Lung (tissue), 11 donors: ENCODE measurements at regions not wholly inside any gene's neighbourhood (a gene's known extent, or its start where the extent isn't known, plus 50 kb on each side); places are given as distances from the start of the nearest gene placed in this dataset.

ENCODE experiments used
- ATAC-seq: fragments of 200-7000 bp; cut with Tn5 transposase; one replicate; pipeline ENCODE4 v1.9.1; 2020; ENCODE audit warnings: moderate number of reproducible peaks; ENCODE audit not compliant: insufficient read depth, low FRiP score
- DNase-seq, 3 donors: peaks; one replicate each; pipeline ENCODE4 v3.0.0-alpha.2; 2013 to 2017
- H3K27ac ChIP-seq, 2 donors: one replicate each; pipeline ENCODE4 v1.5.1; 2013; ENCODE audit warnings: mild to moderate bottlenecking in 2 of 2, moderate library complexity in 2 of 2, control low read depth in 1 of 2, inconsistent platforms in 1 of 2, low read depth in 1 of 2, low read length in 1 of 2
- H3K27me3 ChIP-seq, 3 donors: one replicate each; pipeline ENCODE4 v1.5.1; 2013; ENCODE audit warnings: low read length in 2 of 3; ENCODE audit not compliant: control insufficient read depth in 3 of 3, insufficient read depth in 3 of 3
- H3K36me3 ChIP-seq, 4 donors: one replicate each; pipeline ENCODE4 v1.5.1; 2013; ENCODE audit warnings: low read length in 4 of 4, mild to moderate bottlenecking in 1 of 4, moderate library complexity in 1 of 4; ENCODE audit not compliant: control insufficient read depth in 4 of 4, insufficient read depth in 4 of 4
- H3K4me1 ChIP-seq, 5 donors: one replicate each; pipeline ENCODE4 v1.5.1; 2013; ENCODE audit warnings: low read length in 5 of 5, mild to moderate bottlenecking in 2 of 5, moderate library complexity in 1 of 5; ENCODE audit not compliant: control insufficient read depth in 5 of 5, insufficient read depth in 5 of 5
- H3K4me3 ChIP-seq: one replicate; pipeline ENCODE4 v1.5.1; 2013; ENCODE audit warnings: mild to moderate bottlenecking, control low read depth, moderate library complexity
- H3K9ac ChIP-seq, 2 donors: one replicate each; pipeline ENCODE4 v1.5.1; 2013; ENCODE audit warnings: low read length in 2 of 2, control low read depth in 1 of 2; ENCODE audit not compliant: insufficient read depth in 1 of 2
- H3K9me3 ChIP-seq, 4 donors: one replicate each; pipeline ENCODE4 v1.5.1; 2013; ENCODE audit warnings: low read length in 3 of 4, mild to moderate bottlenecking in 1 of 4, moderate library complexity in 1 of 4; ENCODE audit not compliant: control insufficient read depth in 4 of 4, insufficient read depth in 3 of 4
- WGBS, 2 donors: extraction: QIAGEN DNeasy Blood & Tissue Kit; methylation state at CpG; one replicate each; pipeline ENCODE4 v1.1.7; 2013; 5-methylcytosine and 5-hydroxymethylcytosine counted together
- TF ChIP-seq, protein P1 (sequence below): IDR thresholded peaks from 2 replicates; pipeline ENCODE4 v1.5.1; 2012; ENCODE audit warnings: mild to moderate bottlenecking; ENCODE audit errors: control extremely low read depth, extremely low read depth
- donor health status: control.
- donor health status: control.
- donor health status: Bipolar disorder and iron deficiency.
- donor health status: healthy.
- donor health status: DM: yes; HTN: yes; CAD: no.

DNA sequence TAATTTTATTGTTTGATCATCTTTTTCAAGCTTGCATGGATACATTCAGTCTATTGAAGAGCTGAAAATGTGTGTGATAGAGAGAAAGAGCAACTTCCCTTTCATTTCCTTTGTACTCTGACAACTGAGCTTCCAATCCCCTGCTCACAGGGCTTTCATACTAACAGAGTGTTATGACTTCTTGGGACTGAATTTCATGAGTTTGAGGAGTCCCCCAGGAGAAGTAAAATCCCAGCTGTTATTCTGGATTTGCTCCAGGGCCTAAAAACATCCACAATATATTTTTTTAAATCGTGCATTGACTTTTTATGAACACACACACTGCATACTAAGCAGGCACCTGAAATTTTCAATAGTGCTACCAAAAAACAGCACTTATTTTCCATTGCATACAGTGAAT lies 195.8 kb upstream of the CAND1 start:
- TF ChIP-seq, protein P1, sequence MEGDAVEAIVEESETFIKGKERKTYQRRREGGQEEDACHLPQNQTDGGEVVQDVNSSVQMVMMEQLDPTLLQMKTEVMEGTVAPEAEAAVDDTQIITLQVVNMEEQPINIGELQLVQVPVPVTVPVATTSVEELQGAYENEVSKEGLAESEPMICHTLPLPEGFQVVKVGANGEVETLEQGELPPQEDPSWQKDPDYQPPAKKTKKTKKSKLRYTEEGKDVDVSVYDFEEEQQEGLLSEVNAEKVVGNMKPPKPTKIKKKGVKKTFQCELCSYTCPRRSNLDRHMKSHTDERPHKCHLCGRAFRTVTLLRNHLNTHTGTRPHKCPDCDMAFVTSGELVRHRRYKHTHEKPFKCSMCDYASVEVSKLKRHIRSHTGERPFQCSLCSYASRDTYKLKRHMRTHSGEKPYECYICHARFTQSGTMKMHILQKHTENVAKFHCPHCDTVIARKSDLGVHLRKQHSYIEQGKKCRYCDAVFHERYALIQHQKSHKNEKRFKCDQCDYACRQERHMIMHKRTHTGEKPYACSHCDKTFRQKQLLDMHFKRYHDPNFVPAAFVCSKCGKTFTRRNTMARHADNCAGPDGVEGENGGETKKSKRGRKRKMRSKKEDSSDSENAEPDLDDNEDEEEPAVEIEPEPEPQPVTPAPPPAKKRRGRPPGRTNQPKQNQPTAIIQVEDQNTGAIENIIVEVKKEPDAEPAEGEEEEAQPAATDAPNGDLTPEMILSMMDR: no peak
- H3K4me3 ChIP-seq: no peak overlapping the region
- ATAC-seq (no peak), DNase-seq (peak in 1 of 3 donors; percentile 10)
- no peaks in the 10 kb centered on the region for H3K36me3 ChIP-seq
- H3K27ac ChIP-seq: no peak overlapping the region
- no peak overlapping the region for H3K9ac ChIP-seq
- WGBS, 2 donors: 57 to 74% methylated on average over 1 of the region's 1 CpG
- H3K9me3 ChIP-seq: no peaks in the 10 kb centered on the region
- peaks cover 0 to 2% (median 0%) of the 10 kb centered on the region in 5 donors for H3K4me1 ChIP-seq
- H3K27me3 ChIP-seq: peaks cover 0 to 10% (median 6%) of the 10 kb centered on the region in 3 donors

DNA sequence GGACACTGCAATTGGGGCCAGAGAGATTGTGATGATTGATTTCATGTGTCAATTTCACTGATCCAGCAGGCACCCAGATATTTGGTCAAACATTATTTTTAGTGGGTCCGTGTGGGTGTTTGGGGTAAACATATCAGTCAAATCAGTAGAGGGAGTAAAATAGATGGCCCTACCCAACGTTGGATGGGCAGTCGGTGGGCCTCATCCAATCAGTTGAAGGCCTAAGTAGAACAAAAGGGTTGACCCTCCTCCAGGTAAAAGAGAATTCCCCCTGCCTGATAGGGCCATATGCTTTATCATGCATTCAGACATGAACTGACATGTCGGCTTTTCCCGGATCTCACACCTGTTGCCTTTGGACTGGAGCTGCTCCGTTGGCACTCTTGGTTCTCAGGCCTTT lies 195.1 kb upstream of the CAND1 start:
- WGBS, 2 donors: 88 to 96% methylated on average over 6 of the region's 6 CpGs
- TF ChIP-seq, protein P1: no peak
- no peak for DNase-seq
- H3K9ac ChIP-seq: no peak overlapping the region
- no peak overlapping the region for H3K4me3 ChIP-seq
- peaks cover 0 to 10% (median 4%) of the 10 kb centered on the region in 3 donors for H3K27me3 ChIP-seq
- H3K27ac ChIP-seq: no peak overlapping the region
- peaks cover 0 to 2% (median 0%) of the 10 kb centered on the region in 5 donors for H3K4me1 ChIP-seq
- ATAC-seq: no peak
- H3K9me3 ChIP-seq: no peaks in the 10 kb centered on the region
- no peaks in the 10 kb centered on the region for H3K36me3 ChIP-seq

DNA sequence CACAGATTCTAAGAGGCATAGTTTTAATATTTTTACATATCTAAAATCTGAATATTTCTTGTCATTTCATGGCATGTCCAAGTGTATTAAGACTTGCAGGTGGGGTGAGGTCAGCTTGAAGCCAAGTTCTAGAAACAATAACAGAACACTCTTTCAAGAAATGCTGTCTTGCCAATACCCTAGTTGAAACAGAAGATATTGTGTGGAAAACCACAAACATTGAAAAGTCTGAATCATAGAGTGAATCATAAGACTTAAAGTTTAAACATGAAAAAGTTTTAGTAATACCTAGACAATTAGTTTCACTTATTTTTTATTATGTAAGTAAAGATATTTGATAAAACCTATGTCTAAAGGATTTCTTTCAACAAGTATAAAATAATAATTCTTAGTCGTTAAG lies 191.5 kb upstream of the CAND1 start:
- Histone ChIP-seq H3K27me3 (peaks cover 0 to 6% (median 0%) of the 10 kb centered on the region in 3 donors), H3K27ac (no peak overlapping the region), H3K4me3 (no peak overlapping the region), H3K9me3 (no peaks in the 10 kb centered on the region), H3K4me1 (no peaks in the 10 kb centered on the region), H3K9ac (no peak overlapping the region), H3K36me3 (no peaks in the 10 kb centered on the region)
- no peak for DNase-seq
- no peak for ATAC-seq
- TF ChIP-seq, protein P1: no peak
- WGBS, 2 donors: 78 to 83% methylated on average over 1 of the region's 1 CpG

DNA sequence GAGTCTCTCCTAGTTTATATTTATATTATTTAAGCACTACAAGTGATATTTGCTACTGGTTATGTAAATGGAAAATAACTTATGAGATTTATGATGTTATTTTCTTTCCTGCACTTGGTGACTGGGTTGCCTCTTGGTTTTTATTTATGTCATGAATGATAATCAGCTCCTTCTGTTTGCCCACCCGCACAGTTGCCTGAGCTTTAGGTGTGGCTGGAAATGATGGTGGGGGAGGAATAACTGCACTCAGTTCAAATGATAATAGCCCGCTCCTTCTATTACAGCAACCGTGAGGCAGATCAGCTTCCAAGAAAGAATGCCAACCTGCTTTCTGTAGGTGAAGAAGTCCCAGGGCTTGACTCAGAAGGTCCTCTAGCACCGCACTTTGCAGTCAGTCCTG lies 190.2 kb upstream of the CAND1 start:
- WGBS, 2 donors: 81 to 86% methylated on average over 4 of the region's 4 CpGs
- H3K4me1 ChIP-seq: no peaks in the 10 kb centered on the region
- no peaks in the 10 kb centered on the region for H3K36me3 ChIP-seq
- H3K27ac ChIP-seq: no peak overlapping the region
- H3K4me3 ChIP-seq: no peak overlapping the region
- no peak for ATAC-seq
- no peaks in the 10 kb centered on the region for H3K9me3 ChIP-seq
- no peak for DNase-seq
- TF ChIP-seq, protein P1: no peak
- no peak overlapping the region for H3K9ac ChIP-seq
- peaks cover 0 to 6% (median 0%) of the 10 kb centered on the region in 3 donors for H3K27me3 ChIP-seq
